Astrocyte of the hippocampus (primary cell): ENCODE measurements at regions not wholly inside any gene's neighbourhood (a gene's known extent, or its start where the extent isn't known, plus 50 kb on each side); places are given as distances from the start of the nearest gene placed in this dataset.
"Not testable (repeated sequence)": the region's sequence is repeated elsewhere in the genome, so short reads cannot be mapped to it uniquely, and the experiment has no call there.

Experiments
- DNase-seq: peaks from one replicate; pipeline ENCODE4 v3.0.0; 2011; ENCODE audit warnings: low read depth, low spot score

DNA sequence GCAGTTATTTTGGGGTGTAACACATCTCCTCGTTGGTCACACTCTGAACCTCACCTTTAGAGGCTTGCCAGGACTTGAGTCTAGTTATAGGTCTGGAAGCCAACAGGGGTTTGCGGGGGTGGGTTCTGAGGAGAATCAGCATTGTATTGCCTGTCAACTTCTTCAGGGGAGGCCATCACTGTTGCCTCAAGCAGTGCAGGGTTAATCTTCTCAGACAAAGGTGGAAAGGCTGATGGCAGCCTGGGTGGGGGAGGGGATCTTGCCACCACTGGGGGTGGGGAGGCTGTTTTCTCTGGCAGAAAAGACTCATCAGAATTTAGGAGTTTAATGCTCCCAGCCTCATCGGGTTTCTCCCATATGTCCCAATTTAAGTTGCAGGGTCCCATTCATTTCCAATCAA is 387.8 kb downstream of the PRR32 start:
- no peak for DNase-seq

DNA sequence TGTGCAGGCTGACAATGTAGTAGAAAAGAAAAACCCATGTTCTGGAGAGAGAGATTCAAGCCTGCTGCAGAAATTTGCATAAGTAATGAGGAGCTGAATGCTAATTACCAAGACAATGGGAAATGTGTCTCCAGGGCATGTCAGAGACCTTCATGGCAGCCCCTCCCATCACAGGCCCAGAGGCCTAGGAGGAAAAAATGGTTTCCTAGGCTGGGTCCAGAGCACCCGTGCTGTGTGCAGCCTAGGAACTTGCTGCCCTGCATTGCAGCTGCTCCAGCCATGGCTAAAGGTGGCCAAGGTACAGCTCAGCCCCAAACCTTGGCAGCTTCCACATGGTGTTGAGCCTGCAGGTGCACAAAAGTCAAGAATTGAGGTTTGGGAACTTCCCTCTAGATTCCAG is 402.3 kb downstream of the PRR32 start:
- DNase-seq: not testable (repeated sequence)

DNA sequence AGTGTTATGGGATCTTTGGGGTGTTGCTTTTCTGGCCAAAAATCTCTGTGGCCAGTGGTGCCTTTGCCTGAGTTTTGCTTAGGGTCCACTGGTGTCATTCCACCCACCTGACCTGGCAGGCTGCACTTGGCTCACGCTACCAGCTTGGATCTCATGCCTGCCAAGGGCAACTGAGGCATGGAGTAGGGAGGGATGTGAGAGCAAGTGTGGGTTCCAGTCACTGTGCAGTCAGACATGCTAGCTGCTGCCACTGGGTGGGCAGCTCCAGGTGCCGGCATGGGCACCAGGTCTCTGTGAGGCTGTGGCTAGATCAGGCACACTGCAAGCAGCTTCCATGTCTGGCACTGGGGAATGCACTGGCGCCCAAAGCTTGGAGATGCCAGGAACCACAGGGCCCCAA is 424.1 kb downstream of the PRR32 start:
- DNase-seq: no peak

DNA sequence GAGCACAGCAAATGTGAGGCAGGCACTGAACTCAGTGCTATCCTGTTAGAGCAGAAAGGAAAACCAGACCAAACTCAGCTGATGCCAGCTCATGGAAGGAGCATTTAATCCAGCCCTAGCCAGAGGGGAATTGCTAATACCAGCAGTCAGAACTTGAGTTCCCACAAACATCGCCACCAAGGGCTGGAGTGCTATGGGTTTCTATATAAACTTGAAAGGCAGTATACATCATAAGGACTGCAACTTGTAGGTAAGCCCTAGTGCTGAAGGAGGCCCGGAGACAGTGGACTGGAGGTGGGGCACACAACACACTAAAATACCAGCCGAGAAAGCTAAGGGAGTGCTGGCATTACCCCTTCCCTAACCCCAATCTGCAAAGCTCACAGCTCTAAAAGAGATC is 440.2 kb downstream of the PRR32 start:
- DNase-seq: no peak

DNA sequence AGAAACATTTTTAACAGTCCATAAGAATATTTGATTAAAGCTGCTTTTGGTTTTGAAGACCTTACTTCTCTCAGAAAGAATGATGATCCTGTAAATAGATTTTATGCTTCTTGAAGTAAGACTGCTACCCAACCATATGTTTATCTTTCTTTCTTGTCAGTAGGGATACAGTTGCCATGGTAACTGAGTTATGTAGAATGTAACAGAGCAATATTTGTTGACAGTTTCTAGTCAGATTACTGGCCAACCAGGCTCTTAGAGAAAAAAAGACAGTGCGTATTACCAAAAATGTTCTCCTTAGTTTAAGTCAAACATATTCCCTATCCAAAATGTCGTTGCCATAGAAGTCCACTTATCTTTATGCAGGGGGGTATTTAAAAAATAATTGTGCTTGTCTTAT is 456.8 kb downstream of the PRR32 start:
- no peak for DNase-seq

DNA sequence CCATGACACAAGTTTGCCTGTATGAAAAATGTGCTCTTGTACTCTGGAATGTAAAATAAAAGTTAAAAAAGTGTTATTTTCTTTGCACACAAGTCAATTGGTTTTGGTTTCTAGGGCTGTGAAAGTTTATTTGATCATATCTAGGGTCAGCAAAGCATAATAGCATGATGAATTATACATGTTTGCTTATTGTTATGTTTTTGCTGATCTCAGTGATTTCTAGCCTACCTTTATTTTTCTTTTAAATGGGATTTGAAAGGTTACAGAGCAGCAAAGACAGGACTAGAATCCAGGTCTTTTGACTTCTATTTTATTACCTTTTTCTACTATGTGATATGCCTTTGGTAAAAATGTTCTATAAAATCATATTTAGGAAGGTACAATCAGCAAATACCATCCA is 481.0 kb downstream of the PRR32 start:
- DNase-seq: no peak

DNA sequence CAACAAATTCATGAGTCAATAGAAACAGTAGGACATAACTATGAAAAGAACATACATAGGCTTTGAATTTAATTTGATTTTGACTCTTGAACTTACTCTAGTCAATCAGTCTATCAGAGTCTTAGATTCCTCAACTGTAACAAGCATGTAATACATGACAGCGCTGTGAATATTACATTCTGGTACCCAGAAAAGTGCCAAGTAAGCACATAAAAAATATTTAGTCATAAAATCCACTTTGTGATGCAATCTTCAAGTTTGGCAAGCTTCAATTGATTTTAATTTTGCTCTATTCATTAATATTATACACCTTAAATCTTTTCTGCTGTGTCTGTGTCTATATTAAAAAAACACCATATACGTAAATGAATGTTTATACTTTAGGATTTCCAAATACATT is 483.3 kb downstream of the PRR32 start:
- DNase-seq: no peak

DNA sequence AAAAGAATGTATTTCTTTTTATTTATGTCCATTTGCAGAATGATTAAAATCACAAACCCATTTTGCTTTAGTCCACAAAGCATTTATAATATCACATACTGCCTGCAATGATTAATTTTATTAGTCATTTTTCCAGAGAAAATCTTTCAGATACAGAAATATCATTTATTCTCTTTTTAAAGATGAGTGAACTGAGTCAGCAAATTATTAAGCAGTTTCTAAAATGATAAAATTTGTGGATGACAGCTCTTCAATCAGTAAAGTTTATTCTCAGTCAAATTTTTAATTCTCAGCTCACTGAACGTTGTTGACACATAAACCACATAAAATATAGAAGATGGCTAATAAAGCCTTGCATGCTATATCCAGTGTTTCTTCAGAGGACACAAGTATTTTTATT is 485.5 kb downstream of the PRR32 start:
- DNase-seq: no peak

DNA sequence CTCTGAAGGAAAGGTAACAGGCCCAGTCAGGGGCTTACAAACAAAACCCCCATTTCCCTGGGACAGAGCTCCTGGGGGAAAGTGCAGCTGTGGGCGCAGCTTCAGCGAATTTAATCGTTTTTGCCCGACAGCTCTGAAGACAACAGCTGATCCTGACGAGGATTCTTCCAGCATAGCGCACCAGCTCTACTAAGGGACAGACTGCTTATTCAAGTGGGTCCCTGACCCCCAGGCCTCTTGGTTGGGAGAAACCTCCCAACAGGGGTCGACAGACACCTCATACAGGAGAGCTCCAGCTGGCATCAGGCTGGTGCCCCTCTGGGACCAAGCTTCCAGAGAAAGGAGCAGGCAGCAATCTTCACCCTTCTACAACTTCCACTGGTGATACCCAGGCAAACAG is 486.7 kb downstream of the PRR32 start:
- DNase-seq: no peak

DNA sequence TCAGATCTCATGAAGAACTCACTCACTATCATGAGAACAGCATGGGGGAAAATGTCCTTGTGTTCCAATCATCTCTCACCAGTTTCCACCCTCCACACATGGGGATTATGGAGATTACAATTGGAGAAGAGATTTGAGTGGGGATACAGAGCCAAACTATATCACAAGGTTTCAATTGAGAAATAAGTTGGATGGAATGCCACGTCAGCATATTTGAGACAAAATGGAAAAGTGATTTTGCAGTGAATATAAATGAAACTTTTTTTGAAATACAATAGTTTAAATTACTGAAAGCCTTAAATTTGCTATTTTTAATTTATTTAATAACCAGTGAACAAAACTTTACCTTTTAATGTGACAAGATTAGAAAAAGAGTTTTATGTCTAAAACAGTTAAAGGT is 494.1 kb downstream of the PRR32 start:
- no peak for DNase-seq

DNA sequence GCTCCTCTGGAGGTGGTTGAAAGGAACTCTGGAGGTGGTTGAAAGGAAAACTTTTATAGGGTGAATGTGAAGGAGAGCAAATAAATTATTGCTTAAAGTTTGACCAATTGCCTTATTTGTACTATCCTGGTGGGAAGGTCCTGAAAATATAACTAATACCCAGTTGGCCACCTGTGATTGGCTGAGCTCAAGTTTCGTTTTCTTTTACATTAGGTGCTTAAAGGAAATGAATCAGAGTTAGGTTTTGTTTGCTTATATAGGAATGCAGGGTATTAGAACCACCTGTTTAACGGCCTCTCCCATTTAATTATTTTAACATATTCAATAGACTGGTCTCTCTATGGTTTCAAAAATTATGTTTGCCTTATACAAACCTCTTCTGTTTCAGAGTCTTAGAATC is 497.6 kb downstream of the PRR32 start:
- DNase-seq: no peak

DNA sequence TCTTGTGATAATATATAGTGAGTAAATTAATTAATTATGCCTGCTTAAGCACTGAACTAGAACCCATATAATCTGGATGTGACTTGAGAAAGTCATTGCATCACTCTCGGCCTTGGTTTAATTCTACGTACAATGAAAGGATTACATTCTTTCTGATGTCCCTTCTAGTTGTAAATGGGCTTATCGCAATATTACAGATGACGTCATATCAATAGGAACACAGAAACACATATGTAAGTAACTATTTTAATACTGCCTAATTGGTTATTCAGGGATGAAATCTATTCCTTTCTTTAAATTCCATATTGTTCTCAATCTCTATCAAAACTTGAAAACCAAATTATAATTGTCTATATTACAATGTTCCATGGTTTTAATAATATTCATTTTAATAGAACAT is 504.6 kb downstream of the PRR32 start:
- DNase-seq: no peak
